ENCODE measurements at regions not wholly inside any gene's neighbourhood (a gene's known extent, or its start where the extent isn't known, plus 50 kb on each side); places are given as distances from the start of the nearest gene placed in this dataset.

GRCh38 chr3:107106316-107106715 lies 270.9 kb upstream of the CCDC54 start:
- TF ChIP-seq ZFX (IDR thresholded peaks at IDR 0.05): no peak
- no peak for TF ChIP-seq CTCF (conservative IDR thresholded peaks at IDR 0.05)
- H3K27ac ChIP-seq: no peak overlapping the region

- TF ChIP-seq ZFX (IDR thresholded peaks at IDR 0.05) (no peak), CTCF (conservative IDR thresholded peaks at IDR 0.05) (no peak)
These were observed 270.3 kb upstream of the CCDC54 start for GRCh38 chr3:107106907-107107306.

GRCh38 chr3:107110596-107111305 lies 266.5 kb upstream of the CCDC54 start:
- TF ChIP-seq CTCF (conservative IDR thresholded peaks at IDR 0.05) (no peak), ZFX (IDR thresholded peaks at IDR 0.05) (no peak)
- H3K27ac ChIP-seq: no peak overlapping the region

More at GRCh38 chr3:107106907-107107306, 270.3 kb upstream of the CCDC54 start:
- no peak overlapping the region for H3K27ac ChIP-seq

GRCh38 chr3:107111872-107112271 lies 265.4 kb upstream of the CCDC54 start:
- TF ChIP-seq ZFX (IDR thresholded peaks at IDR 0.05) (no peak), CTCF (conservative IDR thresholded peaks at IDR 0.05) (no peak)
- no peak overlapping the region for H3K27ac ChIP-seq

GRCh38 chr3:107112356-107112755 lies 264.9 kb upstream of the CCDC54 start:
- no peak for TF ChIP-seq CTCF (conservative IDR thresholded peaks at IDR 0.05)
- TF ChIP-seq ZFX (IDR thresholded peaks at IDR 0.05): no peak
- H3K27ac ChIP-seq: no peak overlapping the region

- no peak for TF ChIP-seq CTCF (conservative IDR thresholded peaks at IDR 0.05)
- no peak for TF ChIP-seq ZFX (IDR thresholded peaks at IDR 0.05)
- no peak overlapping the region for H3K27ac ChIP-seq
These were observed 261.0 kb upstream of the CCDC54 start for GRCh38 chr3:107116251-107116650.

- TF ChIP-seq CTCF (conservative IDR thresholded peaks at IDR 0.05) (no peak), ZFX (IDR thresholded peaks at IDR 0.05) (no peak)
These were observed 260.1 kb upstream of the CCDC54 start for GRCh38 chr3:107117156-107117555.

More at GRCh38 chr3:107117156-107117555, 260.1 kb upstream of the CCDC54 start:
- no peak overlapping the region for H3K27ac ChIP-seq
